DMS53 (cell line): ENCODE measurements at regions not wholly inside any gene's neighbourhood (a gene's known extent, or its start where the extent isn't known, plus 50 kb on each side); places are given as distances from the start of the nearest gene placed in this dataset.

Source experiments
- DNase-seq: peaks from one replicate; lab custom pipeline; 2025; lab: John Stamatoyannopoulos, UW

GRCh38 chr12:116381744-116382685, 104.5 kb upstream of the MED13L start:
- DNase-seq = peak; percentile 66

GRCh38 chr12:116382686-116383530, 105.4 kb upstream of the MED13L start:
- DNase-seq = peak; percentile 62

- DNase-seq = peak; percentile 52
Observed at GRCh38 chr12:116384175-116384574, 106.7 kb upstream of the MED13L start.

- peak; percentile 97 for DNase-seq
Observed at GRCh38 chr12:116384691-116385485, 107.4 kb upstream of the MED13L start.

GRCh38 chr12:116385486-116386217, 108.2 kb upstream of the MED13L start:
- peak; percentile 58 for DNase-seq

- no peak for DNase-seq
Observed at GRCh38 chr12:116389326-116389725, 111.8 kb upstream of the MED13L start.

- no peak for DNase-seq
Observed at GRCh38 chr12:116389990-116390389, 112.5 kb upstream of the MED13L start.

- DNase-seq = no peak
Observed at GRCh38 chr12:116390401-116391335, 113.2 kb upstream of the MED13L start.

- peak; percentile 39 for DNase-seq
Observed at GRCh38 chr12:116391501-116391900, 114.0 kb upstream of the MED13L start.

- DNase-seq = no peak
Observed at GRCh38 chr12:116392061-116392460, 114.6 kb upstream of the MED13L start.

GRCh38 chr12:116393255-116393654, 115.8 kb upstream of the MED13L start:
- DNase-seq = no peak

- DNase-seq = no peak
Observed at GRCh38 chr12:116393859-116394650, 116.6 kb upstream of the MED13L start.

GRCh38 chr12:116395396-116395795, 117.9 kb upstream of the MED13L start:
- DNase-seq = no peak

- peak; percentile 75 for DNase-seq
Observed at GRCh38 chr12:116397148-116397547, 119.7 kb upstream of the MED13L start.

GRCh38 chr12:116398193-116398592, 120.7 kb upstream of the MED13L start:
- DNase-seq = no peak

- no peak for DNase-seq
Observed at GRCh38 chr12:116399055-116399454, 121.6 kb upstream of the MED13L start.

- DNase-seq = no peak
Observed at GRCh38 chr12:116400636-116401372, 123.3 kb upstream of the MED13L start.

GRCh38 chr12:116401565-116401964, 124.1 kb upstream of the MED13L start:
- no peak for DNase-seq
